MM.1S (cell line): ENCODE measurements at regions not wholly inside any gene's neighbourhood (a gene's known extent, or its start where the extent isn't known, plus 50 kb on each side); places are given as distances from the start of the nearest gene placed in this dataset.

Experiments
- DNase-seq: peaks from one replicate; pipeline ENCODE4 v3.0.0-alpha.2; 2015
- H2AFZ ChIP-seq: fragments of 300-600 bp; sonication (generic); 2 replicates; pipeline ENCODE4 v1.6.0; 2016; ENCODE audit warnings: antibody characterized with exemption, low read length
- H3F3A ChIP-seq: fragments of 300-600 bp; sonication (generic); 2 replicates; pipeline ENCODE4 v1.6.1; 2016; ENCODE audit warnings: mild to moderate bottlenecking, antibody characterized with exemption, low read length, moderate library complexity, mixed read lengths; ENCODE audit not compliant: insufficient read depth
- H3K27ac ChIP-seq: fragments of 300-600 bp; sonication (generic); 2 replicates; pipeline ENCODE4 v1.5.1; 2016; ENCODE audit warnings: mild to moderate bottlenecking, low read length
- H3K27me3 ChIP-seq: fragments of 300-600 bp; sonication (generic); replicated peaks from 2 replicates; pipeline ENCODE4 v1.6.0; 2016; ENCODE audit warnings: low read length; ENCODE audit not compliant: insufficient read depth
- H3K36me3 ChIP-seq: fragments of 300-600 bp; sonication (generic); replicated peaks from 2 replicates; pipeline ENCODE4 v1.6.1; 2016; ENCODE audit warnings: mild to moderate bottlenecking, low read length, mixed read lengths; ENCODE audit not compliant: insufficient read depth
- H3K4me1 ChIP-seq: fragments of 300-600 bp; sonication (generic); 2 replicates; pipeline ENCODE4 v1.6.1; 2016; ENCODE audit warnings: low read length, mixed read lengths
- H3K4me2 ChIP-seq: fragments of 300-600 bp; sonication (generic); 2 replicates; pipeline ENCODE4 v1.6.0; 2016; ENCODE audit warnings: low read depth, low read length
- H3K4me3 ChIP-seq: fragments of 300-600 bp; sonication (generic); 2 replicates; pipeline ENCODE4 v1.5.1; 2016; ENCODE audit warnings: low read length, mixed read lengths
- H3K79me2 ChIP-seq: fragments of 300-600 bp; sonication (generic); 2 replicates; pipeline ENCODE4 v1.6.1; 2016; ENCODE audit warnings: mixed run types, low read length, mixed read lengths
- H3K9ac ChIP-seq: fragments of 300-600 bp; sonication (generic); 2 replicates; pipeline ENCODE4 v1.6.1; 2016; ENCODE audit warnings: low read length, mixed read lengths
- H3K9me2 ChIP-seq: fragments of 300-600 bp; sonication (generic); replicated peaks from 2 replicates; pipeline ENCODE4 v1.6.1; 2016; ENCODE audit warnings: mild to moderate bottlenecking, low read length, mixed read lengths; ENCODE audit not compliant: insufficient read depth
- H3K9me3 ChIP-seq: fragments of 300-600 bp; sonication (generic); replicated peaks from 2 replicates; pipeline ENCODE4 v1.6.1; 2016; ENCODE audit warnings: mild to moderate bottlenecking, low read length, mixed read lengths; ENCODE audit not compliant: insufficient read depth
- H4K20me1 ChIP-seq: fragments of 300-600 bp; sonication (generic); 2 replicates; pipeline ENCODE4 v1.6.1; 2016; ENCODE audit warnings: mild to moderate bottlenecking, low read length, moderate library complexity, mixed read lengths; ENCODE audit not compliant: insufficient read depth
- EZH2 ChIP-seq: fragments of 300-600 bp; sonication (generic); optimal IDR thresholded peaks from 2 replicates; pipeline ENCODE3; 2017; ENCODE audit warnings: low read depth, mild to moderate bottlenecking, antibody characterized with exemption, low read length, mixed read lengths
- EZH2phosphoT487 ChIP-seq: fragments of 300-600 bp; sonication (generic); IDR thresholded peaks from 2 replicates; pipeline ENCODE4 v1.6.1; 2018; ENCODE audit warnings: antibody characterized with exemption, low read length
- TF ChIP-seq, protein P1 (sequence below): fragments of 300-600 bp; sonication (generic); IDR thresholded peaks from 2 replicates; pipeline ENCODE4 v1.5.1; 2016; ENCODE audit warnings: antibody characterized with exemption, low read length, mixed read lengths

- H3K4me2 ChIP-seq, result no peak overlapping the region
- H4K20me1 ChIP-seq, result no peaks in the 10 kb centered on the region
- H3K4me1 ChIP-seq, result no peaks in the 10 kb centered on the region
- no peaks in the 10 kb centered on the region for H3K9me2 ChIP-seq
- no peaks in the 10 kb centered on the region for H3K27me3 ChIP-seq
- no peaks in the 10 kb centered on the region for H3K9me3 ChIP-seq
- H3F3A ChIP-seq, result no peaks in the 10 kb centered on the region
- H3K9ac ChIP-seq, result no peak overlapping the region
- H3K36me3 ChIP-seq, result no peaks in the 10 kb centered on the region
- H3K79me2 ChIP-seq, result no peaks in the 10 kb centered on the region
- no peak for DNase-seq
- TF ChIP-seq EZH2phosphoT487 (no peak), EZH2 (no peak)
- TF ChIP-seq, protein P1, sequence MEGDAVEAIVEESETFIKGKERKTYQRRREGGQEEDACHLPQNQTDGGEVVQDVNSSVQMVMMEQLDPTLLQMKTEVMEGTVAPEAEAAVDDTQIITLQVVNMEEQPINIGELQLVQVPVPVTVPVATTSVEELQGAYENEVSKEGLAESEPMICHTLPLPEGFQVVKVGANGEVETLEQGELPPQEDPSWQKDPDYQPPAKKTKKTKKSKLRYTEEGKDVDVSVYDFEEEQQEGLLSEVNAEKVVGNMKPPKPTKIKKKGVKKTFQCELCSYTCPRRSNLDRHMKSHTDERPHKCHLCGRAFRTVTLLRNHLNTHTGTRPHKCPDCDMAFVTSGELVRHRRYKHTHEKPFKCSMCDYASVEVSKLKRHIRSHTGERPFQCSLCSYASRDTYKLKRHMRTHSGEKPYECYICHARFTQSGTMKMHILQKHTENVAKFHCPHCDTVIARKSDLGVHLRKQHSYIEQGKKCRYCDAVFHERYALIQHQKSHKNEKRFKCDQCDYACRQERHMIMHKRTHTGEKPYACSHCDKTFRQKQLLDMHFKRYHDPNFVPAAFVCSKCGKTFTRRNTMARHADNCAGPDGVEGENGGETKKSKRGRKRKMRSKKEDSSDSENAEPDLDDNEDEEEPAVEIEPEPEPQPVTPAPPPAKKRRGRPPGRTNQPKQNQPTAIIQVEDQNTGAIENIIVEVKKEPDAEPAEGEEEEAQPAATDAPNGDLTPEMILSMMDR, result no peak
- no peak overlapping the region for H3K27ac ChIP-seq
- no peak overlapping the region for H2AFZ ChIP-seq
- no peak overlapping the region for H3K4me3 ChIP-seq
Measured at GRCh38 chr2:38497670-38498037, 105.1 kb downstream of the HNRNPLL start.

- Histone ChIP-seq H2AFZ (no peak overlapping the region), H3K9ac (no peak overlapping the region), H3K79me2 (no peaks in the 10 kb centered on the region), H3K9me3 (no peaks in the 10 kb centered on the region), H3K9me2 (no peaks in the 10 kb centered on the region), H3K27ac (no peak overlapping the region), H3K4me1 (no peaks in the 10 kb centered on the region), H4K20me1 (no peaks in the 10 kb centered on the region), H3K27me3 (no peaks in the 10 kb centered on the region), H3F3A (no peaks in the 10 kb centered on the region), H3K36me3 (no peaks in the 10 kb centered on the region), H3K4me3 (no peak overlapping the region), H3K4me2 (no peak overlapping the region)
- DNase-seq, result no peak
- TF ChIP-seq, protein P1, result no peak
- no peak for TF ChIP-seq EZH2
Measured at GRCh38 chr2:38496927-38497669, 105.6 kb downstream of the HNRNPLL start.

DNA sequence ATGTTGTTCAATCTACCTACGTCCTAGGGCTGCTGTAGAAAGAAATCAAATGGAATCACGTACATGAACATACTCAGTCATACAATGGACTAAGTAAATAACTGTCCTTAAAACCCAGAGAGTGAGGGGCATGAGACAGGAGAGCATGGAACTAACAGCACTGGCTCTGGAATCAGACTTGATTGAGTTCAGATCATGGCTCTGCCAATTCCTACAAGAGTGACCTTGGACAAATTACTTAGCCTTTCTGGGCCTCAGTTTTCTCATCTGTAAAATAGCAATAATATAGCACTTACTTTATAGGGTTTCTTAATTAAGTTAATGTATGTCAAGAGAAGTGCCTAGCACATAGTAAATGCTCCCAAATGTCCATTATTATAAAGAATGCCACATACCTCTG lies 106.8 kb downstream of the HNRNPLL start:
- no peak for DNase-seq
- H3K79me2 ChIP-seq, result no peaks in the 10 kb centered on the region
- no peak overlapping the region for H2AFZ ChIP-seq
- no peaks in the 10 kb centered on the region for H3K9me2 ChIP-seq
- no peaks in the 10 kb centered on the region for H3K4me1 ChIP-seq
- TF ChIP-seq EZH2phosphoT487 (no peak), EZH2 (no peak)
- TF ChIP-seq, protein P1, result no peak
- no peak overlapping the region for H3K4me3 ChIP-seq
- H3K36me3 ChIP-seq, result no peaks in the 10 kb centered on the region
- no peaks in the 10 kb centered on the region for H4K20me1 ChIP-seq
- H3K9ac ChIP-seq, result no peak overlapping the region
- no peak overlapping the region for H3K27ac ChIP-seq
- H3K9me3 ChIP-seq, result no peaks in the 10 kb centered on the region
- no peaks in the 10 kb centered on the region for H3F3A ChIP-seq
- no peak overlapping the region for H3K4me2 ChIP-seq
- H3K27me3 ChIP-seq, result no peaks in the 10 kb centered on the region
